K562 (cell line): ENCODE measurements at regions not wholly inside any gene's neighbourhood (a gene's known extent, or its start where the extent isn't known, plus 50 kb on each side); places are given as distances from the start of the nearest gene placed in this dataset.
A peak's percentile ranks its signal among the peaks of the same experiment; 100 is the strongest.

Source experiments
- BACH1 ChIP-seq: fragments of 200-800 bp; sonication (Bioruptor generic); IDR thresholded peaks from 2 replicates; pipeline ENCODE4 v1.6.1; 2016; ENCODE audit warnings: missing genetic modification characterization, missing compliant biosample characterization
- CBX5 ChIP-seq: IDR thresholded peaks from 2 replicates; pipeline ENCODE4 v1.6.1; 2014; ENCODE audit warnings: low read depth, borderline replicate concordance
- CEBPB ChIP-seq: fragments of 450-650 bp; IDR thresholded peaks from 2 replicates; pipeline ENCODE4 v1.6.1; 2016; ENCODE audit warnings: missing genetic modification characterization, missing compliant biosample characterization
- CHD1 ChIP-seq: fragments of 200-600 bp; sonication (generic); IDR thresholded peaks from one replicate; pipeline ENCODE4 v1.6.1; 2012; ENCODE audit warnings: mild to moderate bottlenecking, moderate library complexity, low read length, inconsistent platforms
- CSDE1 ChIP-seq, 2 experiments: fragments of 450-650 bp; IDR thresholded peaks; 2 replicates each; pipeline ENCODE4 v1.6.1; 2016; ENCODE audit warnings: mild to moderate bottlenecking in 1 of 2
- CTBP1 ChIP-seq: fragments of 450-650 bp; IDR thresholded peaks from 2 replicates; pipeline ENCODE4 v1.6.1; 2016; ENCODE audit warnings: borderline replicate concordance
- E2F5 ChIP-seq: sonication (generic); formaldehyde crosslinking; IDR thresholded peaks from 2 replicates; pipeline ENCODE4 v1.8.0; 2022; ENCODE audit warnings: mild to moderate bottlenecking, missing genetic modification reagents
- FOXJ2 ChIP-seq: fragments of 200-800 bp; sonication (Bioruptor generic); IDR thresholded peaks from 2 replicates; pipeline ENCODE4 v1.6.1; 2016; ENCODE audit warnings: missing genetic modification characterization, missing compliant biosample characterization
- GABPB2 ChIP-seq: fragments of 250-450 bp; sonication (Bioruptor Pico); conservative IDR thresholded peaks from 2 replicates; pipeline ENCODE4 v1.5.1; 2021; ENCODE audit warnings: mild to moderate bottlenecking
- HMG20A ChIP-seq: fragments of 450-650 bp; formaldehyde crosslinking; conservative IDR thresholded peaks from 2 replicates; pipeline ENCODE4 v1.4.0; 2020; ENCODE audit warnings: mild to moderate bottlenecking, mixed read lengths
- KLF1 ChIP-seq: fragments of 450-650 bp; IDR thresholded peaks from 2 replicates; pipeline ENCODE4 v1.6.1; 2016; ENCODE audit warnings: missing genetic modification characterization, missing compliant biosample characterization
- KLF13 ChIP-seq: fragments of 450-650 bp; IDR thresholded peaks from 2 replicates; pipeline ENCODE4 v1.6.1; 2016; ENCODE audit warnings: missing genetic modification characterization, low read depth, mild to moderate bottlenecking, missing compliant biosample characterization, moderate library complexity, borderline replicate concordance
- MCM3 ChIP-seq: fragments of 450-650 bp; IDR thresholded peaks from 2 replicates; pipeline ENCODE4 v1.6.1; 2016
- MCM7 ChIP-seq, 2 experiments: fragments of 450-650 bp; IDR thresholded peaks; 2 replicates each; pipeline ENCODE4 v1.6.1; 2016 to 2018
- NFE2 ChIP-seq: IDR thresholded peaks from 2 replicates; pipeline ENCODE4 v1.6.1; 2014; ENCODE audit warnings: antibody characterized with exemption, low read depth
- RB1 ChIP-seq: fragments of 450-650 bp; IDR thresholded peaks from 2 replicates; pipeline ENCODE4 v1.6.1; 2017; ENCODE audit warnings: low read depth, mild to moderate bottlenecking
- SMAD2 ChIP-seq: fragments of 150-350 bp; IDR thresholded peaks from 2 replicates; pipeline ENCODE4 v1.6.1; 2014; ENCODE audit warnings: low read depth, mild to moderate bottlenecking, low read length
- SMARCC2 ChIP-seq: fragments of 450-650 bp; IDR thresholded peaks from 2 replicates; pipeline ENCODE4 v1.6.1; 2017; ENCODE audit warnings: antibody characterized with exemption, moderate library complexity, mild to moderate bottlenecking, low read depth
- SMC3 ChIP-seq: conservative IDR thresholded peaks from 2 replicates; pipeline ENCODE4 v1.6.1; 2011; ENCODE audit warnings: low read depth, low read length, improper control_type of control experiment; ENCODE audit not compliant: insufficient read depth
- YBX1 ChIP-seq: fragments of 450-650 bp; IDR thresholded peaks from 2 replicates; pipeline ENCODE4 v1.7.1; 2016; ENCODE audit warnings: mild to moderate bottlenecking
- ZBTB1 ChIP-seq: sonication (generic); formaldehyde crosslinking; IDR thresholded peaks from 2 replicates; pipeline ENCODE4 v1.8.1; 2023; ENCODE audit warnings: missing genetic modification reagents, low read depth, mild to moderate bottlenecking, borderline replicate concordance
- ZC3H8 ChIP-seq: fragments of 450-650 bp; IDR thresholded peaks from 2 replicates; pipeline ENCODE4 v1.6.1; 2017
- ZFP1 ChIP-seq: fragments of 450-650 bp; formaldehyde crosslinking; IDR thresholded peaks from 2 replicates; pipeline ENCODE4 v1.4.0; 2020; ENCODE audit warnings: mild to moderate bottlenecking, mixed read lengths
- ZKSCAN1 ChIP-seq: fragments of 150-350 bp; IDR thresholded peaks from 2 replicates; pipeline ENCODE4 v1.6.1; 2016; ENCODE audit warnings: low read depth, low read length
- ZNF316 ChIP-seq: fragments of 450-650 bp; IDR thresholded peaks from 2 replicates; pipeline ENCODE4 v1.6.1; 2016
- ZNF507 ChIP-seq: conservative IDR thresholded peaks from 2 replicates; pipeline ENCODE4 v1.6.1; 2017; ENCODE audit warnings: missing genetic modification characterization, missing compliant biosample characterization
- TF ChIP-seq, protein P1 (sequence below): fragments of 250-450 bp; sonication (Bioruptor Pico); IDR thresholded peaks from 2 replicates; pipeline ENCODE4 v1.8.0; 2021; ENCODE audit warnings: borderline replicate concordance, mild to moderate bottlenecking, moderate library complexity; ENCODE audit not compliant: poor library complexity, severe bottlenecking
- TF ChIP-seq, protein P2 (sequence below): fragments of 450-650 bp; IDR thresholded peaks from 2 replicates; pipeline ENCODE4 v1.6.1; 2018; ENCODE audit warnings: mild to moderate bottlenecking, low read depth; ENCODE audit not compliant: partially characterized antibody

- TF ChIP-seq KLF13 (tag) (no peak), ZKSCAN1 (no peak), KLF1 (tag) (no peak), CSDE1 (IDR thresholded peaks at IDR 0.05) (no peak), CBX5 (no peak), MCM3 (no peak), NFE2 (no peak), ZC3H8 (0 out of 2 replicates have a peak, but pooled peaks have one; percentile 71), ZBTB1 (CRISPR knock-in tag) (no peak), YBX1 (no peak), HMG20A (CRISPR knock-in tag) (no peak), ZNF507 (no peak), CHD1 (no peak), CTBP1 (peak; percentile 23; the same call in 1 of the 2 replicates), RB1 (peak; percentile 35; the same call in 1 of the 2 replicates), SMARCC2 (no peak), FOXJ2 (tag) (no peak), GABPB2 (CRISPR knock-in tag) (no peak), CEBPB (tag) (no peak), E2F5 (CRISPR knock-in tag) (peak; percentile 54; the same call in 1 of the 2 replicates), BACH1 (tag) (no peak), ZNF316 (0 out of 2 replicates have a peak, but pooled peaks have one; percentile 11), ZFP1 (no peak), SMAD2 (no peak), MCM7 (IDR thresholded peaks at IDR 0.05) (0 out of 4 replicates have a peak, but pooled peaks of 1 of the 2 experiments have one; percentile 63), SMC3 (peak; percentile 92)
- TF ChIP-seq, protein P1, sequence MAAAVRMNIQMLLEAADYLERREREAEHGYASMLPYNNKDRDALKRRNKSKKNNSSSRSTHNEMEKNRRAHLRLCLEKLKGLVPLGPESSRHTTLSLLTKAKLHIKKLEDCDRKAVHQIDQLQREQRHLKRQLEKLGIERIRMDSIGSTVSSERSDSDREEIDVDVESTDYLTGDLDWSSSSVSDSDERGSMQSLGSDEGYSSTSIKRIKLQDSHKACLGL (CRISPR knock-in tag), result no peak
- TF ChIP-seq, protein P2, sequence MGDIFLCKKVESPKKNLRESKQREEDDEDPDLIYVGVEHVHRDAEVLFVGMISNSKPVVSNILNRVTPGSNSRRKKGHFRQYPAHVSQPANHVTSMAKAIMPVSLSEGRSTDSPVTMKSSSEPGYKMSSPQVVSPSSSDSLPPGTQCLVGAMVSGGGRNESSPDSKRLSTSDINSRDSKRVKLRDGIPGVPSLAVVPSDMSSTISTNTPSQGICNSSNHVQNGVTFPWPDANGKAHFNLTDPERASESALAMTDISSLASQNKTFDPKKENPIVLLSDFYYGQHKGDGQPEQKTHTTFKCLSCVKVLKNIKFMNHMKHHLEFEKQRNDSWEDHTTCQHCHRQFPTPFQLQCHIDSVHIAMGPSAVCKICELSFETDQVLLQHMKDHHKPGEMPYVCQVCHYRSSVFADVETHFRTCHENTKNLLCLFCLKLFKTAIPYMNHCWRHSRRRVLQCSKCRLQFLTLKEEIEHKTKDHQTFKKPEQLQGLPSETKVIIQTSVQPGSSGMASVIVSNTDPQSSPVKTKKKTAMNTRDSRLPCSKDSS, result no peak
Observed at GRCh38 chr15:68875377-68876116, 54.8 kb upstream of the SPESP1 start (continued).
